Upper lobe of left lung (tissue), 4 donors: ENCODE measurements at regions not wholly inside any gene's neighbourhood (a gene's known extent, or its start where the extent isn't known, plus 50 kb on each side); places are given as distances from the start of the nearest gene placed in this dataset.

Experiments
- CTCF ChIP-seq, 6 experiments: fragments of 450-650 bp in 4 of 6; fragments of 200-600 bp in 2 of 6; sonication (generic) in 2 of 6; IDR thresholded peaks; one replicate each; pipeline ENCODE4 v1.5.1; 2016 to 2019; ENCODE audit warnings: antibody characterized with exemption in 6 of 6
- POLR2A ChIP-seq, 4 donors: fragments of 450-650 bp; IDR thresholded peaks; one replicate each; pipeline ENCODE4 v1.5.1; 2016 to 2017; ENCODE audit warnings: antibody characterized with exemption in 4 of 4, mild to moderate bottlenecking in 2 of 4
- POLR2AphosphoS5 ChIP-seq, 2 donors: sonication (generic); formaldehyde crosslinking; IDR thresholded peaks; one replicate each; pipeline ENCODE4 v1.5.1; 2017; ENCODE audit warnings: antibody characterized with exemption in 2 of 2

- TF ChIP-seq POLR2AphosphoS5 (IDR thresholded peaks at IDR 0.05) (no peak), CTCF (IDR thresholded peaks at IDR 0.05) (no peak), POLR2A (IDR thresholded peaks at IDR 0.05) (no peak)
These were observed 107.8 kb downstream of the ASB7 start for GRCh38 chr15:100710222-100710621.
